Calu3 (cell line): ENCODE measurements at regions not wholly inside any gene's neighbourhood (a gene's known extent, or its start where the extent isn't known, plus 50 kb on each side); places are given as distances from the start of the nearest gene placed in this dataset.

Experiments used
- BruUV-seq: library from RNA; stranded (reverse); fragments of 400-500 nt; replicated peaks from 2 replicates; lab custom pipeline; 2021; lab: Mats Ljungman, UMichigan
- CTCF ChIA-PET: fragments of 300-600 bp; sonication (Branson Sonifier 250); formaldehyde crosslinking; loops from one replicate; lab custom pipeline; 2022; ENCODE audit warnings: antibody characterized with exemption; lab: Charles Lee
- DNase-seq: peaks from one replicate; pipeline ENCODE4 v3.0.0; 2022
- H3K27ac Mint-ChIP-seq: one replicate; pipeline ENCODE4 v1.8.0; 2022; ENCODE audit warnings: mixed read lengths; ENCODE audit not compliant: unreplicated experiment
- H3K27me3 Mint-ChIP-seq: one replicate; pipeline ENCODE4 v1.8.0; 2022; ENCODE audit warnings: mixed read lengths; ENCODE audit not compliant: unreplicated experiment
- H3K36me3 Mint-ChIP-seq: one replicate; pipeline ENCODE4 v1.8.0; 2022; ENCODE audit warnings: mild to moderate bottlenecking, moderate library complexity, mixed read lengths; ENCODE audit not compliant: insufficient read depth, unreplicated experiment
- H3K4me1 Mint-ChIP-seq: one replicate; pipeline ENCODE4 v1.8.0; 2022; ENCODE audit warnings: mild to moderate bottlenecking, low read depth, mixed read lengths; ENCODE audit not compliant: unreplicated experiment
- H3K4me3 Mint-ChIP-seq: one replicate; pipeline ENCODE4 v1.8.0; 2022; ENCODE audit warnings: mild to moderate bottlenecking, low read depth, moderate library complexity, mixed read lengths; ENCODE audit not compliant: unreplicated experiment
- H3K9me3 Mint-ChIP-seq: one replicate; pipeline ENCODE4 v1.8.0; 2022; ENCODE audit warnings: low read depth, mixed read lengths; ENCODE audit not compliant: unreplicated experiment
- intact Hi-C: fragments of 100-400 bp; cut with micrococcal nuclease; formaldehyde crosslinking; loops from one replicate; pipeline ENCODE4 v1.10.0; 2022; ENCODE audit not compliant: unreplicated experiment
- TF ChIP-seq, protein P1 (sequence below): fragments of 200-600 bp; IDR thresholded peaks from one replicate; pipeline ENCODE4 v1.8.0; 2022; ENCODE audit warnings: antibody characterized with exemption; ENCODE audit not compliant: unreplicated experiment

DNA sequence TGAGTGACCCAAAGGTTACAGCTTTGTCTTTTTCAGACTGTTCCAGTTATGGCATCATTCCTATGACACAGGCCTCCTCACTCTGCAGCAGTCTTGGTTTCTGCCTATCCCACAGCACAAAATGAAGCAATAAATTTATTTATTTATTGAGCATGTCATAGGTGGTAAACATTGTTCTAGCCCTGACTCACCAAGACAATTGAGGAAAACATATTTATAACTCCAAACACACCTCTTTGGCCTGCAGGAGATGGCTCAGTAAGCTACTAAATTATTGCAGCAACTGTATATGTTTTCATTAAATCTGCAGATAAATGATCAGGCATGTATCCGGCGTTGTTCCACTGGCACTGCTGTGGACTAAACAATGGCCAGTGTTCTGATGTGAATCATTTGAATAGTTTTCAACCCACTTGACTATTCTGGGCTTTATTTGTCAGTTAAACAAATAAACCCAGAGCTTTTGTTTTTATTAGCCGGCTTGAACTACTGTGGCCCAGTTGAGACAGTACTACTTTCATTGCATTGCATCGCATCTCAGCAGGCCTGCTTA, 83.2 kb downstream of the FOXD1 start:
- Mint-ChIP-seq H3K27ac (peak overlapping the region; percentile 81), H3K36me3 (peaks cover 5% of the 10 kb centered on the region), H3K4me1 (peaks cover 31% of the 10 kb centered on the region), H3K9me3 (no peaks in the 10 kb centered on the region), H3K4me3 (no peak overlapping the region), H3K27me3 (no peaks in the 10 kb centered on the region)
- DNase-seq = peak; percentile 13
- no TSS peak for BruUV-seq
- intact Hi-C loops = no loop called here
- TF ChIP-seq, protein P1, sequence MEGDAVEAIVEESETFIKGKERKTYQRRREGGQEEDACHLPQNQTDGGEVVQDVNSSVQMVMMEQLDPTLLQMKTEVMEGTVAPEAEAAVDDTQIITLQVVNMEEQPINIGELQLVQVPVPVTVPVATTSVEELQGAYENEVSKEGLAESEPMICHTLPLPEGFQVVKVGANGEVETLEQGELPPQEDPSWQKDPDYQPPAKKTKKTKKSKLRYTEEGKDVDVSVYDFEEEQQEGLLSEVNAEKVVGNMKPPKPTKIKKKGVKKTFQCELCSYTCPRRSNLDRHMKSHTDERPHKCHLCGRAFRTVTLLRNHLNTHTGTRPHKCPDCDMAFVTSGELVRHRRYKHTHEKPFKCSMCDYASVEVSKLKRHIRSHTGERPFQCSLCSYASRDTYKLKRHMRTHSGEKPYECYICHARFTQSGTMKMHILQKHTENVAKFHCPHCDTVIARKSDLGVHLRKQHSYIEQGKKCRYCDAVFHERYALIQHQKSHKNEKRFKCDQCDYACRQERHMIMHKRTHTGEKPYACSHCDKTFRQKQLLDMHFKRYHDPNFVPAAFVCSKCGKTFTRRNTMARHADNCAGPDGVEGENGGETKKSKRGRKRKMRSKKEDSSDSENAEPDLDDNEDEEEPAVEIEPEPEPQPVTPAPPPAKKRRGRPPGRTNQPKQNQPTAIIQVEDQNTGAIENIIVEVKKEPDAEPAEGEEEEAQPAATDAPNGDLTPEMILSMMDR = no peak
- CTCF ChIA-PET = interaction anchor here (0.7 to 2.3 kb wide), 4 partner anchors 10 to 1155 kb away, joined by 3 to 8 read pairs (median 4); no protein-coding TSS in a partner anchor

DNA sequence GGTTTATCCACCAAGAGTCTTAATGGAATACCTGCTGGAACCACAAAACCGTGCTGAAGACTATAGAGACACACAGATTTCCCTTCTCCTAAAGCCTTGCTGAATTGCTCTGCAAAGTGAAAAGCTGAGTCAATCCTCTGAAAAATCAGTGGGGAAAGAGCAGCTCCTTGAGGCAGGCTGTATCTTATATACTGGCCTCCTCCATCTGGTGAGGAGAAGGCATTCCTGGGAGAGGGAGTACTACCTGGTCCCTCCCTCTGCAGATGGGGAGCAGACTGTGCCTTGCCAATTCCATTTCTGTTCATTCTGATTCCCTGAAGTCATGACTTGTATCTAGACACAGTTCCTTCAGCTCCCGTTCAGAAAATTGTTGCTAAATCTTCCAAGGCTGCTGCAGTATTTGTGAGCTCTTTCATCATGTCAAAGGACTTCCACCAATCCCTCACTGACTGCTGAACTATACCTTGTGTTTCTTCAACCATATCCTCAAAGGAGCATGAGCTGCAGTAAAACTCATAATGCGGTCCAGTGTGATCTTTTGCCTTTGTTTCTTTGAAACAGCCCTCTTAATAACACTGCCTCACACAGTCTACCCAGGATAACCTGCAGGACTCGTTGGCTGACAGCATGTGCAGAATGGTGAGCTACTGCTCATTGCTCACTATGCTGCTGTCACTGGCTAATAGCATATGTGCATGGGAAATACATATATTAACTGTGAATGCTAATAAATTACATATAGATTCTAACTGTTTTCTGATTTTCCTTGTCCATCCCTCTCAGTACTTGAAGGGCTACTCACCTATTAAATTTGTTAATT, 84.5 kb downstream of the FOXD1 start:
- H3K36me3 Mint-ChIP-seq = peaks cover 5% of the 10 kb centered on the region
- CTCF ChIA-PET = interaction anchor here (0.6 to 2.3 kb wide), 5 partner anchors 9 to 148 kb away, joined by 3 to 8 read pairs (median 3); no protein-coding TSS in a partner anchor
- peaks cover under 1% of the 10 kb centered on the region for H3K27me3 Mint-ChIP-seq
- H3K4me3 Mint-ChIP-seq = no peak overlapping the region
- no peaks in the 10 kb centered on the region for H3K9me3 Mint-ChIP-seq
- peak overlapping the region; percentile 33 for H3K27ac Mint-ChIP-seq
- intact Hi-C loops = no loop called here
- no TSS peak for BruUV-seq
- no peak for DNase-seq
- H3K4me1 Mint-ChIP-seq = peaks cover 24% of the 10 kb centered on the region
- TF ChIP-seq, protein P1 = no peak

DNA sequence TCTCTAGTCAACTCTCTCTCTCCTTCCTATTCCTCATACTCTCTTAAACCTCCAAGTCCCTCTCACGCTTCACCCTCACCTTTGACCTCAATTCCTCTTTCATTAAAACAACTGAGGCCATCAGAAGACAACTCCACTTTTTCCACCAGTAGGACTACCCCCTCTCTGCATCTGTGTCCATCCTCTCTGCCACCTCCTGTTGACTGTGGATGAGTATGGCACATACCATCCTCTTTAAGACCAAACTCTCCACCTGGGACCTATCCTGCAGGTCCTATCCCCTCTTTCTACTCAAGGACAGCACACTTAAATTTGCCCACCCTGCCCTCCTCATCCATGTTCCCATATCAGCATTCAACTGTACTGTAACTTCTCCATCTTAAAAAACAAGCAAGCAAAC, 89.2 kb downstream of the FOXD1 start:
- no TSS peak for BruUV-seq
- peaks cover 4% of the 10 kb centered on the region for H3K36me3 Mint-ChIP-seq
- intact Hi-C loops = no loop called here
- H3K27ac Mint-ChIP-seq = no peak overlapping the region
- H3K9me3 Mint-ChIP-seq = peaks cover 2% of the 10 kb centered on the region
- peaks cover 43% of the 10 kb centered on the region for H3K27me3 Mint-ChIP-seq
- TF ChIP-seq, protein P1 = no peak
- DNase-seq = no peak
- CTCF ChIA-PET = no interaction called here
- no peak overlapping the region for H3K4me3 Mint-ChIP-seq
- peaks cover 5% of the 10 kb centered on the region for H3K4me1 Mint-ChIP-seq

DNA sequence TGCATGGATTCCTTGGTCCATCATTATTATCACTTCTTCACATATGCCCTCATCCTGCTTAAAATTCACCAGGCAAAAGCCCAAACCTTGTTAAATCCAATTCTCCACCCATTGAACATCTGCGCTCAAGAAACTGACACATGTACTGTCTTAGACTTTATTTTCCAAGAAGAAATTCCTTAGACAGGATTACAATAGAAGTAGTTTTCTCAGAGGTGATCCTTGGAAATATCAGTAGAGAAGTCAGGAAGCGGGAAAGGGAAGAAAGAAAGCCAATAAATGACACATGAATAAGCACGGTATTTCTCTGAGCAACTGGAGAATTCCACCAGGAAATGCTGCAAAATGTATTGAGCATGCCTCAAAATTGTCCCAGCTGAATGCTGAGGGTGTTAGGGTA, 90.2 kb downstream of the FOXD1 start:
- CTCF ChIA-PET = interaction anchor here (0.6 kb wide), 1 partner anchor 942 kb away, joined by 3 read pairs; no protein-coding TSS in a partner anchor
- Mint-ChIP-seq H3K27ac (no peak overlapping the region), H3K4me1 (no peaks in the 10 kb centered on the region), H3K27me3 (peaks cover 48% of the 10 kb centered on the region), H3K4me3 (no peak overlapping the region), H3K9me3 (peaks cover 2% of the 10 kb centered on the region), H3K36me3 (no peaks in the 10 kb centered on the region)
- DNase-seq = no peak
- intact Hi-C loops = no loop called here
- no TSS peak for BruUV-seq
- TF ChIP-seq, protein P1 = no peak
